Naive B cell (primary cell): ENCODE measurements at regions not wholly inside any gene's neighbourhood (a gene's known extent, or its start where the extent isn't known, plus 50 kb on each side); places are given as distances from the start of the nearest gene placed in this dataset.

Source experiments
- ATAC-seq, 2 donors: fragments of 150-1000 bp; cut with Tn5 transposase; 2 replicates each; pipeline ENCODE4 v1.10.0; 2021; ENCODE audit warnings: low read depth in 2 of 2, mild to moderate bottlenecking in 2 of 2, moderate library complexity in 2 of 2
- DNase-seq: peaks from one replicate; pipeline ENCODE4 v3.0.0; 2022
- H3K27ac Mint-ChIP-seq, 6 donors: one replicate each; pipeline ENCODE4 v1.8.0; 2020 to 2022; ENCODE audit warnings: mild to moderate bottlenecking in 6 of 6, mixed read lengths in 6 of 6, moderate library complexity in 5 of 6, inconsistent platforms in 2 of 6
- H3K27me3 Mint-ChIP-seq, 3 donors: one replicate each; pipeline ENCODE4 v1.8.0; 2021 to 2022; ENCODE audit warnings: mixed read lengths in 3 of 3, mild to moderate bottlenecking in 1 of 3
- H3K36me3 Mint-ChIP-seq, 2 donors: one replicate each; pipeline ENCODE4 v1.8.0; 2020 to 2022; ENCODE audit warnings: mixed read lengths in 2 of 2, inconsistent platforms in 1 of 2, mild to moderate bottlenecking in 1 of 2
- H3K4me1 Mint-ChIP-seq, 3 donors: one replicate each; pipeline ENCODE4 v1.8.0; 2020 to 2022; ENCODE audit warnings: mixed read lengths in 3 of 3, inconsistent platforms in 1 of 3, mild to moderate bottlenecking in 1 of 3, moderate library complexity in 1 of 3
- H3K4me3 Mint-ChIP-seq, 8 donors: one replicate each; pipeline ENCODE4 v1.8.0; 2020 to 2022; ENCODE audit warnings: mild to moderate bottlenecking in 8 of 8, mixed read lengths in 8 of 8, moderate library complexity in 8 of 8, inconsistent platforms in 2 of 8
- H3K9me3 Mint-ChIP-seq, 7 donors: one replicate each; pipeline ENCODE4 v1.8.0; 2020 to 2022; ENCODE audit warnings: mixed read lengths in 7 of 7, mild to moderate bottlenecking in 5 of 7, inconsistent platforms in 2 of 7, moderate library complexity in 1 of 7

- H3K9me3 Mint-ChIP-seq: no peaks in the 10 kb centered on the region
- no peaks in the 10 kb centered on the region for H3K4me1 Mint-ChIP-seq
- no peaks in the 10 kb centered on the region for H3K27me3 Mint-ChIP-seq
- ATAC-seq (no peak), DNase-seq (no peak)
- H3K36me3 Mint-ChIP-seq: no peaks in the 10 kb centered on the region
- H3K4me3 Mint-ChIP-seq: no peak overlapping the region
- H3K27ac Mint-ChIP-seq: no peak overlapping the region
These were observed 210.6 kb upstream of the MAMLD1 start for GRCh38 chrX:150152546-150152945.

GRCh38 chrX:150155436-150156035, 207.6 kb upstream of the MAMLD1 start:
- no peak for ATAC-seq
- no peak for DNase-seq
- Mint-ChIP-seq H3K36me3 (no peaks in the 10 kb centered on the region), H3K9me3 (no peaks in the 10 kb centered on the region), H3K4me3 (no peak overlapping the region), H3K27me3 (no peaks in the 10 kb centered on the region), H3K27ac (no peak overlapping the region), H3K4me1 (no peaks in the 10 kb centered on the region)

GRCh38 chrX:150156615-150157014, 206.5 kb upstream of the MAMLD1 start:
- ATAC-seq (no peak), DNase-seq (no peak)
- no peak overlapping the region for H3K27ac Mint-ChIP-seq
- no peaks in the 10 kb centered on the region for H3K36me3 Mint-ChIP-seq
- no peaks in the 10 kb centered on the region for H3K4me1 Mint-ChIP-seq
- no peaks in the 10 kb centered on the region for H3K9me3 Mint-ChIP-seq
- H3K4me3 Mint-ChIP-seq: no peak overlapping the region
- H3K27me3 Mint-ChIP-seq: no peaks in the 10 kb centered on the region

- Mint-ChIP-seq H3K36me3 (no peaks in the 10 kb centered on the region), H3K27me3 (no peaks in the 10 kb centered on the region), H3K4me3 (no peak overlapping the region), H3K9me3 (no peaks in the 10 kb centered on the region), H3K4me1 (no peaks in the 10 kb centered on the region), H3K27ac (no peak overlapping the region)
- DNase-seq: no peak
- no peak for ATAC-seq
These were observed 205.8 kb upstream of the MAMLD1 start for GRCh38 chrX:150157291-150157690.

GRCh38 chrX:150158554-150159332, 204.4 kb upstream of the MAMLD1 start:
- DNase-seq (no peak), ATAC-seq (no peak)
- Mint-ChIP-seq H3K9me3 (no peaks in the 10 kb centered on the region), H3K4me3 (no peak overlapping the region), H3K4me1 (no peaks in the 10 kb centered on the region), H3K27me3 (no peaks in the 10 kb centered on the region), H3K36me3 (no peaks in the 10 kb centered on the region), H3K27ac (no peak overlapping the region)

GRCh38 chrX:150159537-150159936, 203.6 kb upstream of the MAMLD1 start:
- ATAC-seq: no peak
- Mint-ChIP-seq H3K9me3 (no peaks in the 10 kb centered on the region), H3K4me1 (no peaks in the 10 kb centered on the region), H3K36me3 (no peaks in the 10 kb centered on the region), H3K27me3 (no peaks in the 10 kb centered on the region), H3K27ac (no peak overlapping the region), H3K4me3 (no peak overlapping the region)
- no peak for DNase-seq

- ATAC-seq: no peak
- Mint-ChIP-seq H3K4me1 (no peaks in the 10 kb centered on the region), H3K36me3 (no peaks in the 10 kb centered on the region), H3K4me3 (no peak overlapping the region), H3K9me3 (no peaks in the 10 kb centered on the region), H3K27me3 (no peaks in the 10 kb centered on the region), H3K27ac (no peak overlapping the region)
- no peak for DNase-seq
These were observed 202.5 kb upstream of the MAMLD1 start for GRCh38 chrX:150160656-150161055.

GRCh38 chrX:150161193-150161592, 201.9 kb upstream of the MAMLD1 start:
- Mint-ChIP-seq H3K4me3 (no peak overlapping the region), H3K4me1 (no peaks in the 10 kb centered on the region), H3K27me3 (no peaks in the 10 kb centered on the region), H3K36me3 (no peaks in the 10 kb centered on the region), H3K27ac (peak overlapping the region in 1 of 6 donors; percentile 85), H3K9me3 (no peaks in the 10 kb centered on the region)
- ATAC-seq: no peak
- DNase-seq: no peak

- H3K4me3 Mint-ChIP-seq: no peak overlapping the region
- no peaks in the 10 kb centered on the region for H3K27me3 Mint-ChIP-seq
- ATAC-seq (no peak), DNase-seq (no peak)
- no peaks in the 10 kb centered on the region for H3K36me3 Mint-ChIP-seq
- H3K4me1 Mint-ChIP-seq: no peaks in the 10 kb centered on the region
- no peaks in the 10 kb centered on the region for H3K9me3 Mint-ChIP-seq
- peak overlapping the region in 2 of 6 donors; percentile 14 to 88 for H3K27ac Mint-ChIP-seq
These were observed 201.0 kb upstream of the MAMLD1 start for GRCh38 chrX:150162141-150162540.

GRCh38 chrX:150163221-150163930, 199.7 kb upstream of the MAMLD1 start:
- ATAC-seq (no peak), DNase-seq (no peak)
- H3K27me3 Mint-ChIP-seq: no peaks in the 10 kb centered on the region
- no peak overlapping the region for H3K4me3 Mint-ChIP-seq
- H3K9me3 Mint-ChIP-seq: no peaks in the 10 kb centered on the region
- H3K4me1 Mint-ChIP-seq: no peaks in the 10 kb centered on the region
- no peaks in the 10 kb centered on the region for H3K36me3 Mint-ChIP-seq
- no peak overlapping the region for H3K27ac Mint-ChIP-seq

- Mint-ChIP-seq H3K36me3 (no peaks in the 10 kb centered on the region), H3K27ac (no peak overlapping the region), H3K9me3 (no peaks in the 10 kb centered on the region), H3K4me1 (no peaks in the 10 kb centered on the region), H3K4me3 (no peak overlapping the region), H3K27me3 (no peaks in the 10 kb centered on the region)
- ATAC-seq (no peak), DNase-seq (no peak)
These were observed 199.0 kb upstream of the MAMLD1 start for GRCh38 chrX:150163956-150164726.

GRCh38 chrX:150164971-150165600, 198.0 kb upstream of the MAMLD1 start:
- Mint-ChIP-seq H3K27me3 (no peaks in the 10 kb centered on the region), H3K27ac (no peak overlapping the region), H3K9me3 (no peaks in the 10 kb centered on the region), H3K4me1 (no peaks in the 10 kb centered on the region), H3K36me3 (no peaks in the 10 kb centered on the region), H3K4me3 (peak overlapping the region in 1 of 8 donors; percentile 29)
- DNase-seq (no peak), ATAC-seq (no peak)
